NCI-H146 (cell line): ENCODE measurements at regions not wholly inside any gene's neighbourhood (a gene's known extent, or its start where the extent isn't known, plus 50 kb on each side); places are given as distances from the start of the nearest gene placed in this dataset.

Experiments
- DNase-seq: peaks from one replicate; lab custom pipeline; 2025; lab: John Stamatoyannopoulos, UW

- DNase-seq: no peak
Observed at GRCh38 chr15:97026781-97027180, 696.3 kb downstream of the NR2F2 start.

DNA sequence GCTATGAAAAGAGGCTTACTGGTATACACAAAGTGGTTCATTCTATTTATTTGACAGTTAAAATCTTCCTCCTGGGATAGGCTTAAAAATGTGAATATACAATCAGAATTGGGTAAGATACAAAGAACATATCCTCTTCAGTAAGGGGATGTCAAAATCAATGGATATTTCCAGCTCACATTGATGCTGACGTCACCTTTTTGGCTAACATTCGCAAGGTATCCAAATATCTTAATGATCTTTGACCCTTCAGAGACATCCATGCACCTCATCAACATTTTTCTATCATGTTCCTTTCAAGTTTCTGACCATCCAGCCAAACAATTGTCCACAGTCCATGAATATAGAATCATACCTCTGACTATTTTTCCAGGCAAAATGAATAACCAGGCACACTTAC lies 697.3 kb downstream of the NR2F2 start:
- DNase-seq: no peak

GRCh38 chr15:97030251-97030650 lies 699.8 kb downstream of the NR2F2 start:
- DNase-seq: no peak

DNA sequence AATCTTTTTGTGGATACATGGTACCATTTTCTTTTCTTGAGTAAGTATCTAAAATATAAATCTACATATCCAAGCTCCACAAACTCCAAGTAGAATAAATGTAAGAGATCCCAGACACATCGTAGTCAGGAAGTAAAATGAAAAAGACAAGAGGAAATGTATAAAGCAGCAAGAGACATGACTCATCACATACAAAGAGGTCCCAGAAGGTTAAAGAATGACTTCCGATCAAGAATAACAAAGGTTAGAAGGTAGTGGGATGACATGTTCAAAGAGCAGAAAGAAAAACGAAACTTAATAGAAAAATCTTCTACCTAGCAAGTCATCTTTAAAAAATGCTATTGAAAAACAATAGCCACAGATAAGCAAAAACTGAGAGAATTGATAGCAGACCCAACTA lies 705.8 kb downstream of the NR2F2 start:
- DNase-seq: no peak

- DNase-seq: no peak
Observed at GRCh38 chr15:97037080-97037479, 706.6 kb downstream of the NR2F2 start.

DNA sequence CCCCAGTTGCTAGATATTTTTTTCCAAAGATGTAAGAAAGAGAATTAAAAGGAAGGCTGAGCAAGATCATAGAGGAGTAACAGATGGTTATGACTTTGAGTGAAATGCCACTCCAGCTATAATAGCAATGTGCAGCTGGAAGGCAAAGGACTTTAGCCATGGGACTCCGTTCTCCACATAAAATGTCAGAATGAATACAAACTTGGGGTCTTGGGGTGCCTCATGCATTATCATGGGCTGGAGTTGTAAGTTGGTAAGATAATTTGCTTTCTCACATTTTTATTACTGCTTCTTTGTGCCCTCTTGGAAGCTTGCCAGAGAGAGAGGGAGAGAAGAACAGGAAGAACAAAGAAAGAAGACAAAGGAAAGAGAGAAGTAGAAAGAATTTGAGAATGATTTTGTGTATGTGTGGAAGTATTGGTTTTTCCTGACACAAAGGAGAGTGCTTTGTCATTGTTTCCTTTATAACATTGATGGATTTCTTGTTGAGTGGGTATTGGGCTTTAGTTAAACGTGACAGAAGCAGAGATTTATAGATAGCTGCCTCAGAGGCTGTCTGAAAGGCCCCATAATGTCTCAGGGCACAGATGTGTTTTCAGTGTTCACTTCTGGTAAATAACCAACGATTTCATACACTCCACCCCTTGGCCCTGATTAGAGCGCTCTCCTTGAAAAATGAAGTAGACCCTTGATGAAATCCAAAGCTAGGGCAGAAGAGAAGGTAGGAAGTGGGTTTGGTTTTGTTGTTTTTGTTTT lies 715.3 kb downstream of the NR2F2 start:
- no peak for DNase-seq

DNA sequence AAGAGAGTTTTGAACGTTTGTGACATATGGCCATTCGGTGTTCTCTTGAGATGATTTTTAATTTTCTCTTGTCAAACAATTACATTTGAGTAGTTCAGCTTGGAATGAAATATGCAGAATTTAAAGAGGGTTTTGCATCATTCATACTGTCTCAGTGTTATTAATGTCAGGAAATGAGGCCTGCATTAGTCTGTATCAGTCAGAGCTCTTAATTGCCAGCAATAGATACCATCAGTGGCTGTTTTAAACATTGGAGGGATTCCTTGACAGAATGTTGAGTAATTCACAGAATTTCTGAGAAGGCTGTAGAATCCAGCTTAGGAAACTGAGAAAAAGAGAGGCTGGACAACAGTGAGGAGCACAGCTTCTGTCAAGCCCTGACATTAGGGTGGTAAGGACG lies 722.0 kb downstream of the NR2F2 start:
- no peak for DNase-seq

- no peak for DNase-seq
Observed at GRCh38 chr15:97053635-97054034, 723.1 kb downstream of the NR2F2 start.

DNA sequence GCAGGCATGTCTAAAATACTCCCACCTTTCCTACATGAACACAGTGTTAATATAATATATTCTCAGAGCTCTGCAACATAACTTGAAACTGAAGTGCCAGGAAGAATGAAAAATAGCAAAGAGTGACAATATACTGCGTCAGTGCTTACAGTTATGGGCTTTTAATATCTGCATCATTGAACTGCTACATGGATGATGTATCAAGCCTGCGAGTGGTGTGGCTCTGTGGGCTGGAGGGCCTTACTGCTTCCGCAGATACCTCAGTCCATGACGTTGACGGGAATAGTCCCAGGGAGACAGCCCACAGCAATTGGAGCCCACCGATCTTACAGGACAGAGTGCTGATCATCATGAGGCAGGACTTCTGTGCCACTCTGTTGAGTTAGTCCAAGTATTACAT lies 727.0 kb downstream of the NR2F2 start:
- no peak for DNase-seq

GRCh38 chr15:97059281-97059680 lies 728.8 kb downstream of the NR2F2 start:
- no peak for DNase-seq

- DNase-seq: no peak
Observed at GRCh38 chr15:97061392-97061791, 730.9 kb downstream of the NR2F2 start.

GRCh38 chr15:97071668-97072067 lies 741.2 kb downstream of the NR2F2 start:
- no peak for DNase-seq

DNA sequence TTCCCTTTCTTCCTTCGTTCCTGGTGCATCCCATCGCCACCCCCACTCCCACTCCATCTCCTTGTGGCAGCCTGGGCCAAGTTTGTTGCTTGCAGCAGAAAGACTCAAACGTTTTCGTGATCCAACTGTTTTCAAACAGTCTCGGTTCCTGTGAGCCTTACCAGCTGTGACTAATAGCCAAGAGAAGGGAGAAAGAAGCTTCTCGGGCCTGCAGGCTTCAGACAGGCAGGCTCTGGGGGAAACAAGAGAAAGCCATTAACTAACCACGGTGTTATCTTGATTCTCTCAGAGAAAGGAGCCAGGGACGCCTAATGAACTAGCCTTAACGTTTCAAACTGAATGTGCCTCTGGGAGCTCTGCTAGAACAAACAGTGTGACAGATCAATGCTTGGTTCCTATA lies 742.0 kb downstream of the NR2F2 start:
- DNase-seq: no peak

- no peak for DNase-seq
Observed at GRCh38 chr15:97076011-97076410, 745.5 kb downstream of the NR2F2 start.

GRCh38 chr15:97077975-97078374 lies 747.5 kb downstream of the NR2F2 start:
- DNase-seq: no peak

- no peak for DNase-seq
Observed at GRCh38 chr15:97078591-97078990, 748.1 kb downstream of the NR2F2 start.

DNA sequence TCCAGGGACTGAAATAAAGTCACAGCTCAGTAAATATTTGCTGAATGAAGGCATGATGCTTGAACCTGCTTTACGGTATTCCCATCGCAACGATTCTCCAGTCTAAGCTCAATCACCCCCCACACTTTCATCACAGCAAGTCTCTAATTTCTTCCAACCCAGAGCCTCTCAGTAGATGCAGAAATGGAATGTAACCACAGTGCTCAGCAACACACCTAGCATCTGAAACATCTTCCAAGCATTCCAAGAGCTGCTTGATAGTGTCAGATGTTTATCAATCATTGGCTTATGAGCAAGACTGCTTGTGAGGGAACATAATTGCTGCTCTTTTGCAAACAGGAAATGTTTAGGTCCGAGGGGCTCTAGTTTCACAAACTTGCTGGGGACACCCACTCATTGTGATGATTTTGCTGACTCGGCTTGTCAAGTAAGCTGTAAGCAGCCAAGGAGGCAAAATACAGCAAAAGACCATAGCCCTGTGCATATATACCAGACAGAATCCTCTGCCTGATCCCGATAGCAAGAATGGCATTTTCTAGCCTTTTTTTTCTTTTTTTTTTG lies 751.2 kb downstream of the NR2F2 start:
- no peak for DNase-seq

DNA sequence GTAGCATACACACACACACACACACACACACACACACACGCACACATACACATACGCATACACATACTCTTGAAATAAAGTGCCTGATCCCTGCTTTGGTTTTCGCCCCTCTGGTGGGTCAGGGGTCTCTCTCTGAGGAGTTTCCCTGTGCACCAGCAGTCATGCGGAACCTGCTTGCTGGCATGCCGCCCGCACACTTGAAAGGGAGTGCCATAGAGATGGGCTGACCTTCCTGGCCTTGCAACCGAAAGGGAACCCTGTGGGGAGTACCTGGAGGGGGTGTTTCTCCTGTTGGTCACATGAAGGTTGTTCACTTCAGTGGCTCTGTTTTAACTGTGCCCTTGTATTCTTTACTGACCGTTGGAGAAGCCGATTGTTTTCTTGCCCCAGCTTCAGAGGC lies 752.3 kb downstream of the NR2F2 start:
- DNase-seq: no peak

DNA sequence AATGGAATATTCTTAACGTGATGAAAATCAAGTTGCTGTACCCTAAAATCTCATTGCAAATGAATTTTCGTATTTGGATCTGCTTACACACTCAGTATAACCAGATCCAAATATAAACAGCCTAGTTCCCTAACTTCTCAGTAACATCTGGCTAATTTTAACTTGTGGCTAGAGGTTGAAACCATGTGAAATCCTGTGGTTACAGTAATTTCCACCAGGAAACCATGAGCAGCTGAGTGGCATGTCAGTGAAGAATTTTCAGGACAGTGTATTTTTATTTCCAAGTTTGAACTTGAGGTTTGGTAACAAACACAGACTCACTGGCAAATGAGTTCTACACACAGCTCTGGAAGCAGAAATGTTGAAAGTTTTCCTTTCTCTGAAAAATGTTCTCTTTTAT lies 754.1 kb downstream of the NR2F2 start:
- DNase-seq: no peak

- no peak for DNase-seq
Observed at GRCh38 chr15:97085731-97086130, 755.2 kb downstream of the NR2F2 start.

DNA sequence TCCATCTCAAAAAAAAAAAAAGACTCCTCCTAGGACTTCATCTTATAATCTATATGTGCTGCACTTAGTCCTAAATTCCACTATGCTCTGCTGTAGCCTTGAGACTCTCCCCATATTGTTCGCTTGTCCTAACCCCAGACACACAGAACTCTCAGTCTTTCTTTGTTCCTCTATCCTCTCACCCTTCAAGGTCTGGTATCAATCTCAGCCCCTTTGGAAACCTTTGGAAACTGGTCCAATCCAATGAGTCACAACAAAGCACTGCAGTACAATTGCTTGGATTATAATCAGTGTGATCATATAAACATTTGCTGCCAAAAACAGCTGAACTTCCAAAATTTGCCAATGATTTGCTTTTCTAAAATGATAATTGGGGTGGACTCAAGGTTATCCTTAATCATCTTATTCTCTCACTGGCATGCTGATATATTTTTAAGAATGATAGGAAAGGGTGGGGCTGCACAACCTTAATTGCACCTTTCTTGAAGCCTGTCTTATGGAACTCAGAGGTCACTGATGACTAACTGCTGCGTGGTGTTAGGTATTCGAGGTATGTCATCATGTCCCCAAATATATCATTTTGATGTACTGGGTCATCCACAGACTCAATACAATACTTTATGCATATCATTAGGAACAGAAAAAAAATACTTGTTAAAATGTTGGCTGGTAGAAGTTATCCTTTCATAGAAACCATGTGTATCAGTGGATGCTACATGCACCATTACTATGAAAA lies 756.7 kb downstream of the NR2F2 start:
- DNase-seq: no peak

DNA sequence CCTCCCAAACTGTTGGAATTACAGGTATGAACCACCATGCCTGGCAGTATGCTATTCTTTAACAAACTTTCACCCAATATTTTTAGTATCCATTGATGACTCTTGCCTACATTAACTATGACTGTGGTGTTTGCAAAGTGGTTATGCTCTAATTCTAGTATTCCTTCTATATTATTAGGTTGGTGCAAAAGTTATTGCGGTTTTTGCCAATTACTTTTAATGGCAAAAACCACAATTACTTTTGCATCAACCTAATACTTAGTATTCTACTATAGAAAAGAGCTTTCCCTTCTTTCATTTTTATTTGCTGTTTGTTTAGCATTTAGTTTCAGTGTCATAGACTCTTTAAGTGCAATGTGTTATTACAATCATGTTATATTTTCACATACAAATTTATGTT lies 760.6 kb downstream of the NR2F2 start:
- DNase-seq: no peak

GRCh38 chr15:97092656-97093055 lies 762.2 kb downstream of the NR2F2 start:
- no peak for DNase-seq
